HCT116 (cell line): ENCODE measurements at regions not wholly inside any gene's neighbourhood (a gene's known extent, or its start where the extent isn't known, plus 50 kb on each side); places are given as distances from the start of the nearest gene placed in this dataset.

ENCODE experiments used
- ATAC-seq: fragments of 200-7000 bp; cut with Tn5 transposase; 2 replicates; pipeline ENCODE4 v1.9.1; 2020; ENCODE audit warnings: mild to moderate bottlenecking, moderate library complexity
- BruUV-seq: library from RNA; stranded (reverse); fragments of 400-500 nt; replicated peaks from 2 replicates; lab custom pipeline; 2021; lab: Mats Ljungman, UMichigan
- CTCF ChIA-PET: fragments of 300-600 bp; sonication (Branson Sonifier 250); formaldehyde crosslinking; loops from one replicate; lab custom pipeline; 2021; ENCODE audit warnings: antibody characterized with exemption; lab: Charles Lee
- POLR2A ChIA-PET: fragments of 300-600, 350-600 bp; sonication (Branson Sonifier 250); formaldehyde crosslinking; loops from one replicate; lab custom pipeline; 2021; ENCODE audit warnings: antibody characterized with exemption; lab: Charles Lee
- RAD21 ChIA-PET, 2 experiments: fragments of 300-600 bp; sonication (Branson Sonifier 250); formaldehyde crosslinking; loops; one replicate each; lab custom pipeline; 2023; ENCODE audit warnings: low total read pairs in 2 of 2; ENCODE audit not compliant: uncharacterized antibody in 2 of 2, unreplicated experiment in 2 of 2, low non-redundant PET in 1 of 2; lab: Charles Lee
- DNase-seq: peaks from one replicate; pipeline ENCODE4 v3.0.0-alpha.2; 2010; ENCODE audit warnings: low read depth, low spot score
- H2AFZ ChIP-seq: fragments of 200-600 bp; shearing (Covaris generic), sonication (generic); 2 replicates; pipeline ENCODE4 v1.6.1; 2017; ENCODE audit warnings: low read depth, mixed run types, mixed read lengths, antibody characterized with exemption, low read length; ENCODE audit not compliant: poor library complexity, severe bottlenecking
- H3K27ac ChIP-seq: 2 replicates; pipeline ENCODE4 v1.5.1; 2012; ENCODE audit warnings: low read depth, low read length
- H3K27me3 ChIP-seq: fragments of 200-600 bp; sonication (generic); 2 replicates; pipeline ENCODE4 v1.6.1; 2016; ENCODE audit warnings: mixed run types, low read length, mixed read lengths; ENCODE audit not compliant: insufficient read depth
- H3K36me3 ChIP-seq, 2 experiments: fragments of 200-500 bp in 1 of 2; fragments of 200-600 bp in 1 of 2; sonication (Bioruptor generic) in 1 of 2; sonication (generic) in 1 of 2; 2 replicates each; pipeline versions ENCODE4 v1.5.1 to v1.6.1; 2014 to 2016; ENCODE audit warnings: low read length in 2 of 2, inconsistent platforms in 1 of 2, mixed read lengths in 1 of 2, mixed run types in 1 of 2; ENCODE audit not compliant: insufficient read depth in 2 of 2, control insufficient read depth in 1 of 2
- H3K4me1 ChIP-seq, 2 experiments: fragments of 200-600 bp in 1 of 2; sonication (generic) in 1 of 2; 2 replicates each; pipeline versions ENCODE4 v1.5.1 to v1.6.1; 2012 to 2017; ENCODE audit warnings: low read length in 2 of 2, inconsistent platforms in 1 of 2, mild to moderate bottlenecking in 1 of 2, mixed read lengths in 1 of 2, mixed run types in 1 of 2, moderate library complexity in 1 of 2; ENCODE audit not compliant: insufficient read depth in 2 of 2, control insufficient read depth in 1 of 2
- H3K4me2 ChIP-seq: fragments of 200-600 bp; sonication (generic); 2 replicates; pipeline ENCODE4 v1.6.1; 2017; ENCODE audit warnings: mixed run types, low read length, mixed read lengths
- H3K4me3 ChIP-seq, 2 experiments: fragments of 200-600 bp in 1 of 2; sonication (generic) in 1 of 2; replicated peaks in 1 of 2; 2 replicates each; pipeline ENCODE4 v1.5.1; 2011 to 2016; ENCODE audit warnings: low read length in 2 of 2, control low read depth in 1 of 2, low read depth in 1 of 2, mild to moderate bottlenecking in 1 of 2, mixed read lengths in 1 of 2, mixed run types in 1 of 2
- H3K79me2 ChIP-seq: fragments of 200-600 bp; sonication (generic); 2 replicates; pipeline ENCODE4 v1.6.1; 2017; ENCODE audit warnings: mild to moderate bottlenecking, mixed run types, low read length, moderate library complexity, mixed read lengths; ENCODE audit not compliant: insufficient read depth
- H3K9ac ChIP-seq: fragments of 200-600 bp; sonication (generic); 2 replicates; pipeline ENCODE4 v1.6.1; 2016; ENCODE audit warnings: low read length, mixed read lengths
- H3K9me2 ChIP-seq: fragments of 200-600 bp; sonication (generic), shearing (Covaris generic); 2 replicates; pipeline ENCODE4 v1.6.1; 2017; ENCODE audit warnings: mixed run types, mild to moderate bottlenecking, moderate library complexity; ENCODE audit not compliant: insufficient read depth
- H3K9me3 ChIP-seq, 2 experiments: fragments of 200-500 bp in 1 of 2; fragments of 200-600 bp in 1 of 2; sonication (Bioruptor generic) in 1 of 2; sonication (generic) in 1 of 2; 2 replicates each; pipeline ENCODE4 v1.6.1; 2014 to 2017; ENCODE audit warnings: low read length in 2 of 2, mixed read lengths in 2 of 2, inconsistent platforms in 1 of 2, low read depth in 1 of 2, mild to moderate bottlenecking in 1 of 2, mixed run types in 1 of 2, moderate library complexity in 1 of 2; ENCODE audit not compliant: control insufficient read depth in 1 of 2, insufficient read depth in 1 of 2
- H4K20me1 ChIP-seq: fragments of 200-600 bp; sonication (generic), shearing (Covaris generic); 2 replicates; pipeline ENCODE4 v1.6.1; 2017; ENCODE audit warnings: mixed run types, mild to moderate bottlenecking, moderate library complexity; ENCODE audit not compliant: insufficient read depth
- CBX3 ChIP-seq: IDR thresholded peaks from 2 replicates; pipeline ENCODE4 v1.6.1; 2012; ENCODE audit warnings: low read depth
- EGR1 ChIP-seq: IDR thresholded peaks from 2 replicates; pipeline ENCODE4 v1.6.1; 2012; ENCODE audit warnings: low read depth
- ELF1 ChIP-seq: IDR thresholded peaks from 2 replicates; pipeline ENCODE4 v1.6.1; 2012; ENCODE audit warnings: low read depth, borderline replicate concordance
- EZH2 ChIP-seq: fragments of 200-600 bp; sonication (generic); IDR thresholded peaks from 2 replicates; pipeline ENCODE4 v1.6.1; 2017; ENCODE audit warnings: antibody characterized with exemption, mixed run types
- EZH2phosphoT487 ChIP-seq: fragments of 200-600 bp; IDR thresholded peaks from 2 replicates; pipeline ENCODE4 v1.6.1; 2018; ENCODE audit warnings: antibody characterized with exemption, borderline replicate concordance
- POLR2A ChIP-seq: IDR thresholded peaks from 2 replicates; pipeline ENCODE4 v1.7.0; 2011; ENCODE audit warnings: borderline replicate concordance; ENCODE audit not compliant: insufficient read depth, insufficient read length; ENCODE audit errors: extremely low read depth
- SIN3A ChIP-seq: IDR thresholded peaks from 2 replicates; pipeline ENCODE4 v1.6.1; 2012; ENCODE audit warnings: low read depth
- SP1 ChIP-seq: IDR thresholded peaks from 2 replicates; pipeline ENCODE4 v1.6.1; 2012; ENCODE audit warnings: low read depth
- SRF ChIP-seq: IDR thresholded peaks from 2 replicates; pipeline ENCODE4 v1.6.1; 2012; ENCODE audit warnings: low read depth
- TCF7L2 ChIP-seq: IDR thresholded peaks from 2 replicates; pipeline ENCODE4 v1.7.0; 2011; ENCODE audit warnings: borderline replicate concordance, inconsistent platforms; ENCODE audit not compliant: insufficient read depth, insufficient read length; ENCODE audit errors: extremely low read depth
- ZFX ChIP-seq: fragments of 450-650 bp; IDR thresholded peaks from 2 replicates; pipeline ENCODE4 v1.6.1; 2017
- ZNF274 ChIP-seq: fragments of 200-500 bp; sonication (Bioruptor generic); IDR thresholded peaks from 2 replicates; pipeline ENCODE4 v1.6.1; 2014; ENCODE audit warnings: mild to moderate bottlenecking, low read depth, low read length, inconsistent platforms
- intact Hi-C: fragments of 100-400 bp; cut with micrococcal nuclease; formaldehyde crosslinking; loops from 2 replicates; pipeline ENCODE4 v1.10.0; 2022
- TF ChIP-seq, protein P1 (sequence below): IDR thresholded peaks from 2 replicates; pipeline ENCODE4 v1.6.1; 2011; ENCODE audit warnings: mild to moderate bottlenecking, low read length, moderate library complexity; ENCODE audit not compliant: insufficient replicate concordance; ENCODE audit errors: extremely low read depth
- TF ChIP-seq, protein P2 (sequence below): IDR thresholded peaks from 2 replicates; pipeline ENCODE4 v1.6.1; 2012; ENCODE audit warnings: low read depth
- TF ChIP-seq, protein P3 (sequence below), 3 experiments: fragments of 200-600 bp in 1 of 3; sonication (generic) in 1 of 3; IDR thresholded peaks in 2 of 3; conservative IDR thresholded peaks in 1 of 3; 2 replicates each; pipeline ENCODE4 v1.5.1; 2012 to 2017; ENCODE audit warnings: low read depth in 2 of 3, low read length in 2 of 3, antibody characterized with exemption in 1 of 3, borderline replicate concordance in 1 of 3, control low read depth in 1 of 3, mild to moderate bottlenecking in 1 of 3, mixed read lengths in 1 of 3, mixed run types in 1 of 3, moderate library complexity in 1 of 3; ENCODE audit not compliant: insufficient read depth in 1 of 3
- TF ChIP-seq, protein P4 (sequence below): IDR thresholded peaks from 2 replicates; pipeline ENCODE4 v1.6.1; 2012

DNA sequence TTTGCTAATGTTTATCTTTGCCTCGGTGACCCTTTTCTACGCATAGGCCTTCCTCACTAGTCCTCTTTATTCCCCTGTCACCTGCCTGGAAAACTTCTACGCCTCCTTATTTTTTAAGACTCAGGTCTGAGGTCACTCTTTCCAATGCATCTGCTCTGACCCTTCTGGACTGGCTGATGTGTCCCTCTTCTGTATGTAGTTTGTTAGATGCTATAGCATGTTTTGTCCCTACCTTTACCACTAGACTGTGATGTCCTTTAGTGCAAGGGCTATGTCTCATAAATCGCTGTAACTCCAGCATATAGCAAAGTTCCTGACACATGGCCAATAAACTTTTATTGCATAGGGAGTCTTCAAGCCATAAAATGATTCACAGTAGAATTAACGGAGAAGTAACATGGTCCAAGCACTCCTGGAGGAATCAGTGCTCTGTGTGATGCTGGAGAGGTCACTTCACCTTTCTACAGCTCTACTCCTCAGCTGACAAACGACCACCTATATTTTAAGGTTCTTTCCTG, 872.5 kb upstream of the SLIT2 start:
- CTCF ChIA-PET: no interaction called here
- intact Hi-C loops: no loop called here
- TF ChIP-seq TCF7L2 (no peak), CBX3 (no peak), SP1 (no peak), POLR2A (no peak), ZFX (no peak), EZH2phosphoT487 (no peak), ZNF274 (no peak), ELF1 (no peak), EGR1 (no peak), EZH2 (no peak), SIN3A (no peak), SRF (no peak)
- TF ChIP-seq, protein P1, sequence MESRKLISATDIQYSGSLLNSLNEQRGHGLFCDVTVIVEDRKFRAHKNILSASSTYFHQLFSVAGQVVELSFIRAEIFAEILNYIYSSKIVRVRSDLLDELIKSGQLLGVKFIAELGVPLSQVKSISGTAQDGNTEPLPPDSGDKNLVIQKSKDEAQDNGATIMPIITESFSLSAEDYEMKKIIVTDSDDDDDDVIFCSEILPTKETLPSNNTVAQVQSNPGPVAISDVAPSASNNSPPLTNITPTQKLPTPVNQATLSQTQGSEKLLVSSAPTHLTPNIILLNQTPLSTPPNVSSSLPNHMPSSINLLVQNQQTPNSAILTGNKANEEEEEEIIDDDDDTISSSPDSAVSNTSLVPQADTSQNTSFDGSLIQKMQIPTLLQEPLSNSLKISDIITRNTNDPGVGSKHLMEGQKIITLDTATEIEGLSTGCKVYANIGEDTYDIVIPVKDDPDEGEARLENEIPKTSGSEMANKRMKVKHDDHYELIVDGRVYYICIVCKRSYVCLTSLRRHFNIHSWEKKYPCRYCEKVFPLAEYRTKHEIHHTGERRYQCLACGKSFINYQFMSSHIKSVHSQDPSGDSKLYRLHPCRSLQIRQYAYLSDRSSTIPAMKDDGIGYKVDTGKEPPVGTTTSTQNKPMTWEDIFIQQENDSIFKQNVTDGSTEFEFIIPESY: no peak
- TF ChIP-seq, protein P2, sequence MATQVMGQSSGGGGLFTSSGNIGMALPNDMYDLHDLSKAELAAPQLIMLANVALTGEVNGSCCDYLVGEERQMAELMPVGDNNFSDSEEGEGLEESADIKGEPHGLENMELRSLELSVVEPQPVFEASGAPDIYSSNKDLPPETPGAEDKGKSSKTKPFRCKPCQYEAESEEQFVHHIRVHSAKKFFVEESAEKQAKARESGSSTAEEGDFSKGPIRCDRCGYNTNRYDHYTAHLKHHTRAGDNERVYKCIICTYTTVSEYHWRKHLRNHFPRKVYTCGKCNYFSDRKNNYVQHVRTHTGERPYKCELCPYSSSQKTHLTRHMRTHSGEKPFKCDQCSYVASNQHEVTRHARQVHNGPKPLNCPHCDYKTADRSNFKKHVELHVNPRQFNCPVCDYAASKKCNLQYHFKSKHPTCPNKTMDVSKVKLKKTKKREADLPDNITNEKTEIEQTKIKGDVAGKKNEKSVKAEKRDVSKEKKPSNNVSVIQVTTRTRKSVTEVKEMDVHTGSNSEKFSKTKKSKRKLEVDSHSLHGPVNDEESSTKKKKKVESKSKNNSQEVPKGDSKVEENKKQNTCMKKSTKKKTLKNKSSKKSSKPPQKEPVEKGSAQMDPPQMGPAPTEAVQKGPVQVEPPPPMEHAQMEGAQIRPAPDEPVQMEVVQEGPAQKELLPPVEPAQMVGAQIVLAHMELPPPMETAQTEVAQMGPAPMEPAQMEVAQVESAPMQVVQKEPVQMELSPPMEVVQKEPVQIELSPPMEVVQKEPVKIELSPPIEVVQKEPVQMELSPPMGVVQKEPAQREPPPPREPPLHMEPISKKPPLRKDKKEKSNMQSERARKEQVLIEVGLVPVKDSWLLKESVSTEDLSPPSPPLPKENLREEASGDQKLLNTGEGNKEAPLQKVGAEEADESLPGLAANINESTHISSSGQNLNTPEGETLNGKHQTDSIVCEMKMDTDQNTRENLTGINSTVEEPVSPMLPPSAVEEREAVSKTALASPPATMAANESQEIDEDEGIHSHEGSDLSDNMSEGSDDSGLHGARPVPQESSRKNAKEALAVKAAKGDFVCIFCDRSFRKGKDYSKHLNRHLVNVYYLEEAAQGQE: no peak
- TF ChIP-seq, protein P3, sequence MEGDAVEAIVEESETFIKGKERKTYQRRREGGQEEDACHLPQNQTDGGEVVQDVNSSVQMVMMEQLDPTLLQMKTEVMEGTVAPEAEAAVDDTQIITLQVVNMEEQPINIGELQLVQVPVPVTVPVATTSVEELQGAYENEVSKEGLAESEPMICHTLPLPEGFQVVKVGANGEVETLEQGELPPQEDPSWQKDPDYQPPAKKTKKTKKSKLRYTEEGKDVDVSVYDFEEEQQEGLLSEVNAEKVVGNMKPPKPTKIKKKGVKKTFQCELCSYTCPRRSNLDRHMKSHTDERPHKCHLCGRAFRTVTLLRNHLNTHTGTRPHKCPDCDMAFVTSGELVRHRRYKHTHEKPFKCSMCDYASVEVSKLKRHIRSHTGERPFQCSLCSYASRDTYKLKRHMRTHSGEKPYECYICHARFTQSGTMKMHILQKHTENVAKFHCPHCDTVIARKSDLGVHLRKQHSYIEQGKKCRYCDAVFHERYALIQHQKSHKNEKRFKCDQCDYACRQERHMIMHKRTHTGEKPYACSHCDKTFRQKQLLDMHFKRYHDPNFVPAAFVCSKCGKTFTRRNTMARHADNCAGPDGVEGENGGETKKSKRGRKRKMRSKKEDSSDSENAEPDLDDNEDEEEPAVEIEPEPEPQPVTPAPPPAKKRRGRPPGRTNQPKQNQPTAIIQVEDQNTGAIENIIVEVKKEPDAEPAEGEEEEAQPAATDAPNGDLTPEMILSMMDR (IDR thresholded peaks at IDR 0.05 in 2 of 3, conservative IDR thresholded peaks at IDR 0.05 in 1 of 3; ENCODE audit: borderline replicate concordance in 1 of 3, insufficient read depth in 1 of 3, low read depth in 2 of 3, low read length in 2 of 3): no peak
- TF ChIP-seq, protein P4, sequence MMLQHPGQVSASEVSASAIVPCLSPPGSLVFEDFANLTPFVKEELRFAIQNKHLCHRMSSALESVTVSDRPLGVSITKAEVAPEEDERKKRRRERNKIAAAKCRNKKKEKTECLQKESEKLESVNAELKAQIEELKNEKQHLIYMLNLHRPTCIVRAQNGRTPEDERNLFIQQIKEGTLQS: no peak
- TF ChIP-seq, all 23 proteins: peak for 0
- Histone ChIP-seq H4K20me1 (no peaks in the 10 kb centered on the region), H3K79me2 (no peaks in the 10 kb centered on the region), H3K9me2 (no peaks in the 10 kb centered on the region), H3K27me3 (no peaks in the 10 kb centered on the region), H3K4me1 (peaks cover 0 to 6% of the 10 kb centered on the region in 2 experiments; a peak in 1 of 4 replicates), H3K4me2 (no peak overlapping the region), H3K9ac (no peak overlapping the region), H3K27ac (no peak overlapping the region), H2AFZ (no peak overlapping the region), H3K9me3 (no peaks in the 10 kb centered on the region), H3K36me3 (no peaks in the 10 kb centered on the region), H3K4me3 (no peak overlapping the region)
- ATAC-seq (no peak), DNase-seq (no peak)
- POLR2A ChIA-PET: no interaction called here
- no TSS peak for BruUV-seq
- RAD21 ChIA-PET: no interaction called here
